H9 (cell line): ENCODE measurements at regions not wholly inside any gene's neighbourhood (a gene's known extent, or its start where the extent isn't known, plus 50 kb on each side); places are given as distances from the start of the nearest gene placed in this dataset.

Source experiments
- DNase-seq: peaks from one replicate; pipeline ENCODE4 v3.0.0-alpha.2; 2017
- H2AFZ ChIP-seq: one replicate; pipeline ENCODE4 v1.6.1; 2013; ENCODE audit warnings: mild to moderate bottlenecking, low read length, control low read depth, moderate library complexity
- H2AK5ac ChIP-seq: 2 replicates; pipeline ENCODE4 v1.6.1; 2013; ENCODE audit warnings: low read length, control low read depth, mixed read lengths; ENCODE audit not compliant: insufficient read length
- H2BK120ac ChIP-seq: one replicate; pipeline ENCODE4 v1.6.1; 2013; ENCODE audit warnings: low read depth, mild to moderate bottlenecking, low read length, control low read depth, inconsistent platforms; ENCODE audit not compliant: poor library complexity, severe bottlenecking
- H2BK12ac ChIP-seq: 2 replicates; pipeline ENCODE4 v1.6.1; 2013; ENCODE audit warnings: low read length, control low read depth, mixed read lengths, low read depth; ENCODE audit not compliant: insufficient read length
- H2BK15ac ChIP-seq: 2 replicates; pipeline ENCODE4 v1.6.1; 2013; ENCODE audit warnings: low read depth, low read length, control low read depth
- H2BK20ac ChIP-seq: one replicate; pipeline ENCODE4 v1.6.1; 2013; ENCODE audit warnings: low read depth, mild to moderate bottlenecking, low read length, control low read depth, inconsistent platforms; ENCODE audit not compliant: poor library complexity, severe bottlenecking
- H2BK5ac ChIP-seq: 2 replicates; pipeline ENCODE4 v1.6.1; 2013; ENCODE audit warnings: low read length, control low read depth, mixed read lengths; ENCODE audit not compliant: insufficient read length
- H3K14ac ChIP-seq: 2 replicates; pipeline ENCODE4 v1.6.1; 2013; ENCODE audit warnings: low read length, control low read depth; ENCODE audit not compliant: insufficient read depth
- H3K18ac ChIP-seq: 2 replicates; pipeline ENCODE4 v1.6.1; 2013; ENCODE audit warnings: low read depth, mild to moderate bottlenecking, mixed read lengths, low read length, control low read depth; ENCODE audit not compliant: insufficient read length
- H3K23ac ChIP-seq: 2 replicates; pipeline ENCODE4 v1.6.1; 2013; ENCODE audit warnings: low read length, control low read depth, mixed read lengths, low read depth; ENCODE audit not compliant: insufficient read length
- H3K23me2 ChIP-seq: 2 replicates; pipeline ENCODE4 v1.6.1; 2013; ENCODE audit warnings: low read depth, mild to moderate bottlenecking, mixed read lengths, low read length, control low read depth; ENCODE audit not compliant: insufficient read length, poor library complexity, severe bottlenecking
- H3K27ac ChIP-seq: 2 replicates; pipeline ENCODE4 v1.5.1; 2013; ENCODE audit warnings: low read length, control low read depth, mixed read lengths, low read depth; ENCODE audit not compliant: insufficient read length
- H3K27me3 ChIP-seq: 2 replicates; pipeline ENCODE4 v1.6.1; 2013; ENCODE audit warnings: low read length, control low read depth, inconsistent platforms; ENCODE audit not compliant: insufficient read depth
- H3K4ac ChIP-seq: 2 replicates; pipeline ENCODE4 v1.6.1; 2013; ENCODE audit warnings: low read depth, mild to moderate bottlenecking, control low read depth, inconsistent platforms, low read length, moderate library complexity
- H3K4me1 ChIP-seq: 2 replicates; pipeline ENCODE4 v1.6.1; 2013; ENCODE audit warnings: low read length, control low read depth, inconsistent platforms; ENCODE audit not compliant: insufficient read depth
- H3K4me2 ChIP-seq: 2 replicates; pipeline ENCODE4 v1.6.1; 2013; ENCODE audit warnings: low read length, control low read depth, mixed read lengths; ENCODE audit not compliant: insufficient read length, insufficient read depth
- H3K56ac ChIP-seq: 2 replicates; pipeline ENCODE4 v1.6.1; 2013; ENCODE audit warnings: low read depth, mild to moderate bottlenecking, mixed read lengths, low read length, control low read depth; ENCODE audit not compliant: insufficient read length
- H3K79me1 ChIP-seq: 2 replicates; pipeline ENCODE4 v1.6.1; 2013; ENCODE audit warnings: low read depth, mild to moderate bottlenecking, moderate library complexity, low read length, control low read depth, inconsistent platforms; ENCODE audit not compliant: insufficient read depth, poor library complexity, severe bottlenecking
- H3K79me2 ChIP-seq: 2 replicates; pipeline ENCODE4 v1.6.1; 2013; ENCODE audit warnings: low read length, control low read depth, inconsistent platforms; ENCODE audit not compliant: insufficient read depth
- H3K9ac ChIP-seq: 2 replicates; pipeline ENCODE4 v1.6.1; 2013; ENCODE audit warnings: low read length, control low read depth, mixed read lengths; ENCODE audit not compliant: insufficient read length; ENCODE audit errors: extremely low read depth
- H3K9me3 ChIP-seq: one replicate; pipeline ENCODE4 v1.6.1; 2013; ENCODE audit warnings: low read depth, low read length, inconsistent platforms; ENCODE audit not compliant: control insufficient read depth
- H3T11ph ChIP-seq: one replicate; pipeline ENCODE4 v1.6.1; 2013; ENCODE audit warnings: mild to moderate bottlenecking, low read length, control low read depth, inconsistent platforms
- H4K20me1 ChIP-seq: one replicate; pipeline ENCODE4 v1.6.1; 2013; ENCODE audit not compliant: control insufficient read depth, insufficient read length, insufficient read depth
- H4K5ac ChIP-seq: 2 replicates; pipeline ENCODE4 v1.6.1; 2013; ENCODE audit warnings: low read depth, mild to moderate bottlenecking, mixed read lengths, low read length, control low read depth; ENCODE audit not compliant: insufficient read length
- H4K8ac ChIP-seq: replicated peaks from 2 replicates; pipeline ENCODE4 v1.6.1; 2013; ENCODE audit warnings: low read length, control low read depth, mixed read lengths, low read depth; ENCODE audit not compliant: insufficient read length
- H4K91ac ChIP-seq: 2 replicates; pipeline ENCODE4 v1.6.1; 2013; ENCODE audit warnings: low read depth, mild to moderate bottlenecking, moderate library complexity, mixed read lengths, low read length, control low read depth; ENCODE audit not compliant: insufficient read length
- H3K27ac Mint-ChIP-seq, 3 experiments: 2 replicates in 2 of 3; 3 replicates in 1 of 3; pipeline ENCODE4 v1.8.0; 2020 to 2021; ENCODE audit warnings: mixed read lengths in 3 of 3, mild to moderate bottlenecking in 1 of 3, moderate library complexity in 1 of 3
- H3K27me3 Mint-ChIP-seq: 2 replicates; pipeline ENCODE4 v1.8.0; 2021; ENCODE audit warnings: low read depth, mild to moderate bottlenecking, moderate library complexity, mixed read lengths
- H3K36me3 Mint-ChIP-seq, 3 experiments: 2 replicates in 2 of 3; 3 replicates in 1 of 3; pipeline ENCODE4 v1.8.0; 2020 to 2021; ENCODE audit warnings: low read depth in 3 of 3, mixed read lengths in 3 of 3; ENCODE audit not compliant: insufficient read depth in 1 of 3
- H3K4me1 Mint-ChIP-seq, 2 experiments: 2 replicates each; pipeline ENCODE4 v1.8.0; 2020; ENCODE audit warnings: mixed read lengths in 2 of 2
- H3K4me3 Mint-ChIP-seq, 2 experiments: 2 replicates in 1 of 2; 3 replicates in 1 of 2; pipeline ENCODE4 v1.8.0; 2020 to 2021; ENCODE audit warnings: mild to moderate bottlenecking in 2 of 2, mixed read lengths in 2 of 2, moderate library complexity in 1 of 2
- H3K9me3 Mint-ChIP-seq, 2 experiments: 2 replicates in 1 of 2; 3 replicates in 1 of 2; pipeline ENCODE4 v1.8.0; 2020; ENCODE audit warnings: mild to moderate bottlenecking in 2 of 2, mixed read lengths in 2 of 2, moderate library complexity in 1 of 2
- CTCF ChIP-seq: fragments of 200-600 bp; sonication (generic); conservative IDR thresholded peaks from 3 replicates; pipeline ENCODE4 v1.8.0; 2021; ENCODE audit warnings: antibody characterized with exemption, mild to moderate bottlenecking
- WGBS: extraction: QIAGEN DNeasy Blood & Tissue Kit; methylation state at CpG from one replicate; pipeline ENCODE4 v1.1.7; 2013; ENCODE audit warnings: missing lambda C conversion rate, low lambda C conversion rate, mixed read lengths; ENCODE audit not compliant: insufficient read length; ENCODE audit errors: extremely low coverage; 5-methylcytosine and 5-hydroxymethylcytosine counted together

GRCh38 chr5:91928754-91929521 is 545.8 kb upstream of the ARRDC3 start:
- no peak overlapping the region for H3K9ac ChIP-seq
- H2BK120ac ChIP-seq: no peak overlapping the region
- H4K91ac ChIP-seq: no peak overlapping the region
- H4K8ac ChIP-seq: no peak overlapping the region
- no peaks in the 10 kb centered on the region for H4K20me1 ChIP-seq
- H4K5ac ChIP-seq: no peak overlapping the region
- H2AK5ac ChIP-seq: no peak overlapping the region
- no peak overlapping the region for H3K18ac ChIP-seq
- H3K79me2 ChIP-seq: no peaks in the 10 kb centered on the region
- H3K4me2 ChIP-seq: no peak overlapping the region
- peaks cover 0 to 8% of the 10 kb centered on the region in 2 experiments; a peak in 2 of 4 replicates for H3K4me1 Mint-ChIP-seq
- no peak overlapping the region for H3K4ac ChIP-seq
- peak; percentile 75 for TF ChIP-seq CTCF
- WGBS: no CpG with 5 or more reads among the region's 1 CpG
- no peak overlapping the region for H3K27ac ChIP-seq
- no peaks in the 10 kb centered on the region for H3K27me3 ChIP-seq
- no peak overlapping the region for H3K23ac ChIP-seq
- no peaks in the 10 kb centered on the region for H3K27me3 Mint-ChIP-seq
- H3K36me3 Mint-ChIP-seq: no peaks in the 10 kb centered on the region
- no peaks in the 10 kb centered on the region; the same call in 1 of the 2 replicates for H3K4me1 ChIP-seq
- H3K79me1 ChIP-seq: no peaks in the 10 kb centered on the region
- H2BK5ac ChIP-seq: no peak overlapping the region
- H2BK12ac ChIP-seq: no peak overlapping the region
- H2BK20ac ChIP-seq: no peak overlapping the region
- H2AFZ ChIP-seq: no peak overlapping the region
- H3K23me2 ChIP-seq: no peaks in the 10 kb centered on the region
- no peak overlapping the region for H3K4me3 Mint-ChIP-seq
- no peak overlapping the region for H3K56ac ChIP-seq
- DNase-seq: no peak
- no peak overlapping the region; a peak in 1 of 7 replicates for H3K27ac Mint-ChIP-seq
- no peaks in the 10 kb centered on the region for H3K9me3 Mint-ChIP-seq
- H2BK15ac ChIP-seq: no peak overlapping the region
- H3K9me3 ChIP-seq: no peaks in the 10 kb centered on the region
- H3T11ph ChIP-seq: no peak overlapping the region
- H3K14ac ChIP-seq: no peak overlapping the region
